Parathyroid adenoma (tissue), 2 donors: ENCODE measurements at regions not wholly inside any gene's neighbourhood (a gene's known extent, or its start where the extent isn't known, plus 50 kb on each side); places are given as distances from the start of the nearest gene placed in this dataset.

Experiments
- H2AFZ ChIP-seq: fragments of 300-600 bp; sonication (generic); one replicate; pipeline ENCODE4 v1.7.0; 2017; ENCODE audit warnings: antibody characterized with exemption, mild to moderate bottlenecking
- H3K27ac ChIP-seq: fragments of 300-600 bp; sonication (generic); one replicate; pipeline ENCODE4 v1.7.0; 2017
- H3K27me3 ChIP-seq: fragments of 300-600 bp; sonication (generic); one replicate; pipeline ENCODE4 v1.7.0; 2017; ENCODE audit warnings: low read length; ENCODE audit not compliant: control insufficient read depth, insufficient read depth
- H3K36me3 ChIP-seq: fragments of 300-600 bp; sonication (generic); one replicate; pipeline ENCODE4 v1.7.0; 2017; ENCODE audit warnings: low read length; ENCODE audit not compliant: control insufficient read depth, insufficient read depth
- H3K4me1 ChIP-seq: fragments of 300-600 bp; sonication (generic); one replicate; pipeline ENCODE4 v1.7.0; 2017; ENCODE audit warnings: control low read depth
- H3K4me2 ChIP-seq: fragments of 300-600 bp; sonication (generic); one replicate; pipeline ENCODE4 v1.7.0; 2017; ENCODE audit warnings: low read length
- H3K4me3 ChIP-seq: fragments of 300-600 bp; sonication (generic); one replicate; pipeline ENCODE4 v1.7.0; 2017; ENCODE audit warnings: low read depth, low read length
- H3K79me2 ChIP-seq: fragments of 300-600 bp; sonication (generic); one replicate; pipeline ENCODE4 v1.7.0; 2017; ENCODE audit warnings: control low read depth
- H3K9ac ChIP-seq: fragments of 300-600 bp; sonication (generic); one replicate; pipeline ENCODE4 v1.7.0; 2017; ENCODE audit warnings: mild to moderate bottlenecking
- H3K9me3 ChIP-seq: fragments of 300-600 bp; sonication (generic); one replicate; pipeline ENCODE4 v1.7.0; 2017; ENCODE audit warnings: low read length; ENCODE audit not compliant: control insufficient read depth
- TF ChIP-seq, protein P1 (sequence below): fragments of 300-600 bp; sonication (generic); IDR thresholded peaks from one replicate; pipeline ENCODE4 v1.7.0; 2017; ENCODE audit warnings: antibody characterized with exemption, mild to moderate bottlenecking
- donor health status: primary hyperparathyroidism.

- H3K4me2 ChIP-seq: no peak overlapping the region
- no peak overlapping the region for H3K27ac ChIP-seq
- H3K36me3 ChIP-seq: no peaks in the 10 kb centered on the region
- no peak overlapping the region for H3K4me3 ChIP-seq
- no peaks in the 10 kb centered on the region for H3K9me3 ChIP-seq
- H3K9ac ChIP-seq: no peak overlapping the region
- no peaks in the 10 kb centered on the region for H3K27me3 ChIP-seq
- H3K79me2 ChIP-seq: no peaks in the 10 kb centered on the region
- no peak overlapping the region for H2AFZ ChIP-seq
- no peaks in the 10 kb centered on the region for H3K4me1 ChIP-seq
- TF ChIP-seq, protein P1, sequence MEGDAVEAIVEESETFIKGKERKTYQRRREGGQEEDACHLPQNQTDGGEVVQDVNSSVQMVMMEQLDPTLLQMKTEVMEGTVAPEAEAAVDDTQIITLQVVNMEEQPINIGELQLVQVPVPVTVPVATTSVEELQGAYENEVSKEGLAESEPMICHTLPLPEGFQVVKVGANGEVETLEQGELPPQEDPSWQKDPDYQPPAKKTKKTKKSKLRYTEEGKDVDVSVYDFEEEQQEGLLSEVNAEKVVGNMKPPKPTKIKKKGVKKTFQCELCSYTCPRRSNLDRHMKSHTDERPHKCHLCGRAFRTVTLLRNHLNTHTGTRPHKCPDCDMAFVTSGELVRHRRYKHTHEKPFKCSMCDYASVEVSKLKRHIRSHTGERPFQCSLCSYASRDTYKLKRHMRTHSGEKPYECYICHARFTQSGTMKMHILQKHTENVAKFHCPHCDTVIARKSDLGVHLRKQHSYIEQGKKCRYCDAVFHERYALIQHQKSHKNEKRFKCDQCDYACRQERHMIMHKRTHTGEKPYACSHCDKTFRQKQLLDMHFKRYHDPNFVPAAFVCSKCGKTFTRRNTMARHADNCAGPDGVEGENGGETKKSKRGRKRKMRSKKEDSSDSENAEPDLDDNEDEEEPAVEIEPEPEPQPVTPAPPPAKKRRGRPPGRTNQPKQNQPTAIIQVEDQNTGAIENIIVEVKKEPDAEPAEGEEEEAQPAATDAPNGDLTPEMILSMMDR: no peak
These were observed 144.1 kb upstream of the RBBP8 start for GRCh38 chr18:22789052-22789451.

GRCh38 chr18:22789600-22789999 is 143.5 kb upstream of the RBBP8 start:
- Histone ChIP-seq H3K27me3 (no peaks in the 10 kb centered on the region), H3K4me3 (no peak overlapping the region), H3K9ac (no peak overlapping the region), H3K27ac (no peak overlapping the region), H3K4me1 (no peaks in the 10 kb centered on the region), H3K79me2 (no peaks in the 10 kb centered on the region), H3K4me2 (no peak overlapping the region), H3K9me3 (no peaks in the 10 kb centered on the region), H2AFZ (no peak overlapping the region), H3K36me3 (no peaks in the 10 kb centered on the region)
- TF ChIP-seq, protein P1: no peak

DNA sequence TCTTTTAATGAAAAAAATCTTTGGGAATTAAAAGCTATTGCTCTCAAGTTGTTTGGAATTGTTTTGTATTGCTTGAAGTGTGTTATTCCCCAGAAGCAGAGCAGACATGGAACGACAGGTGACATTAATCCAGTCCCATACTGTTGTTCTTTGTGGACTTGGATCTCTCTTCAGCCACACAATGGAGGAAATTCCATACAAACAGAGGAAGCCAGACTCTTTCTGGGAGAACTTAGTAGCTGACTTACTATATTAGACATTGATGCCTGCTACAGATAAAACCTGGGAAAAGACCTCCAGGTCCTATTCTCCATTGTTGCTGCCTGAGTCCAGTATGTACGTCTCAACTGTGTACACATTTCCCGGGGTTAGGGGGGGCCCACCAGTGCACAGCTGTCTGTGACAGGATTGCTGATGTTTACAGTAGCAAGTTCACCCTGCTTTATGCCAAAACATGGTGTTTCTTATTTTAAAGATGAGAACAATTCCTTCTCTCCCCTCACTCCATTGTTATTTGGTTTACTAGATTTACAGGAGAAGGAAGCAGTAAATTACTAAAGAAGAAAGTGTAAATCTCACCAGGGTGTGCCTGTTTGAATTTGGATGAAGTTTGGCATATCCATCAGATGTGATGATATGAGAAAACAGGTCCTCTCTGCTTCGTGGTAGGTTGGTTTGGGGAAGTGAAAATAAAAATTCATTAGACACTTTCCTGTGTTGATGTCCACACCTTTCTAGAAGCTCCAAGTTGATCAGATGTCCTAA is 142.4 kb upstream of the RBBP8 start:
- TF ChIP-seq, protein P1: no peak
- Histone ChIP-seq H2AFZ (no peak overlapping the region), H3K4me1 (no peaks in the 10 kb centered on the region), H3K4me3 (no peak overlapping the region), H3K27me3 (no peaks in the 10 kb centered on the region), H3K27ac (no peak overlapping the region), H3K79me2 (no peaks in the 10 kb centered on the region), H3K9ac (no peak overlapping the region), H3K4me2 (no peak overlapping the region), H3K9me3 (no peaks in the 10 kb centered on the region), H3K36me3 (no peaks in the 10 kb centered on the region)

GRCh38 chr18:22791310-22791610 is 141.9 kb upstream of the RBBP8 start:
- H3K4me3 ChIP-seq: no peak overlapping the region
- H2AFZ ChIP-seq: no peak overlapping the region
- H3K4me2 ChIP-seq: no peak overlapping the region
- no peaks in the 10 kb centered on the region for H3K79me2 ChIP-seq
- TF ChIP-seq, protein P1: no peak
- no peak overlapping the region for H3K27ac ChIP-seq
- H3K9ac ChIP-seq: no peak overlapping the region
- H3K4me1 ChIP-seq: no peaks in the 10 kb centered on the region
- H3K36me3 ChIP-seq: no peaks in the 10 kb centered on the region
- H3K9me3 ChIP-seq: no peaks in the 10 kb centered on the region
- no peaks in the 10 kb centered on the region for H3K27me3 ChIP-seq

DNA sequence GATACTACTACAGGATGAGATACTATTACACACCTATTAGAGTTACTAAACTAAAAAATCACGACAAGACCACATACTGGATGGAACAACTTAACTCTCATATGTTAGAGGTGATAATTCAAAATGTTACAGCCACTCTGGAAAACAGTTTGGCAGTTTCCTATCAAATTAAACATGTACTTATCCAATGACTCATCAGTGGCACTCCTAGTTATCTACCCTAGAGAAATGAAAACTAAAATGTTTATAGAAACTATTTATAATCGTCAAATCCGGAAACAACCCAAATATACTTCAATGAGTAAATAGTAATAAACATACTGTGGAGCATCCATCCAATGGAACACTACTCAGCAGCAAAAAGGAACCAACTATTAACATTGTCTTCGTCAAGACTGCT is 137.0 kb upstream of the RBBP8 start:
- Histone ChIP-seq H2AFZ (no peak overlapping the region), H3K4me3 (no peak overlapping the region), H3K9ac (no peak overlapping the region), H3K9me3 (no peaks in the 10 kb centered on the region), H3K4me2 (no peak overlapping the region), H3K79me2 (no peaks in the 10 kb centered on the region), H3K36me3 (no peaks in the 10 kb centered on the region), H3K4me1 (no peaks in the 10 kb centered on the region), H3K27ac (no peak overlapping the region), H3K27me3 (no peaks in the 10 kb centered on the region)
- TF ChIP-seq, protein P1: no peak
